Upper lobe of left lung (tissue), 6 donors: ENCODE measurements at regions not wholly inside any gene's neighbourhood (a gene's known extent, or its start where the extent isn't known, plus 50 kb on each side); places are given as distances from the start of the nearest gene placed in this dataset.
A peak's percentile ranks its signal among the peaks of the same experiment; 100 is the strongest.

Experiments
- ATAC-seq, 2 donors: fragments of 200-7000 bp; cut with Tn5 transposase; one replicate each; pipeline ENCODE4 v1.9.1; 2022; ENCODE audit warnings: mild to moderate bottlenecking in 2 of 2, moderate library complexity in 2 of 2; ENCODE audit not compliant: low FRiP score in 2 of 2
- DNase-seq, 2 donors: peaks; one replicate each; pipeline ENCODE4 v3.0.0-alpha.2; 2019 to 2020
- H3K27ac ChIP-seq, 4 donors: fragments of 200-600 bp; sonication (generic); one replicate each; pipeline ENCODE4 v1.5.1; 2016 to 2019
- H3K27me3 ChIP-seq, 4 donors: fragments of 200-600 bp; sonication (generic); one replicate each; pipeline ENCODE4 v1.5.1; 2017 to 2019
- H3K36me3 ChIP-seq, 4 donors: fragments of 200-600 bp; sonication (generic); one replicate each; pipeline ENCODE4 v1.5.1; 2016 to 2019
- H3K4me1 ChIP-seq, 4 donors: fragments of 200-600 bp; sonication (generic); one replicate each; pipeline ENCODE4 v1.5.1; 2018 to 2019
- H3K4me3 ChIP-seq, 4 donors: fragments of 200-600 bp; sonication (generic); one replicate each; pipeline ENCODE4 v1.5.1; 2017 to 2019; ENCODE audit warnings: mild to moderate bottlenecking in 2 of 4, moderate library complexity in 1 of 4
- H3K9me3 ChIP-seq, 4 donors: fragments of 200-600 bp; sonication (generic); one replicate each; pipeline ENCODE4 v1.5.1; 2018 to 2019
- CTCF ChIP-seq, 6 experiments: fragments of 450-650 bp in 4 of 6; fragments of 200-600 bp in 2 of 6; sonication (generic) in 2 of 6; IDR thresholded peaks; one replicate each; pipeline ENCODE4 v1.5.1; 2016 to 2019; ENCODE audit warnings: antibody characterized with exemption in 6 of 6
- EP300 ChIP-seq, 4 donors: sonication (generic); formaldehyde crosslinking; IDR thresholded peaks; one replicate each; pipeline ENCODE4 v1.5.1; 2017; ENCODE audit warnings: antibody characterized with exemption in 4 of 4, control low read depth in 2 of 4
- POLR2A ChIP-seq, 4 donors: fragments of 450-650 bp; IDR thresholded peaks; one replicate each; pipeline ENCODE4 v1.5.1; 2016 to 2017; ENCODE audit warnings: antibody characterized with exemption in 4 of 4, mild to moderate bottlenecking in 2 of 4
- POLR2AphosphoS5 ChIP-seq, 2 donors: sonication (generic); formaldehyde crosslinking; IDR thresholded peaks; one replicate each; pipeline ENCODE4 v1.5.1; 2017; ENCODE audit warnings: antibody characterized with exemption in 2 of 2
- WGBS, 2 donors: methylation state at CpG; one replicate each; pipeline ENCODE4 v1.1.5; 2017 to 2018; 5-methylcytosine and 5-hydroxymethylcytosine counted together
- donor health status: DM: no; HTN: no; CAD: no; lungs with moderate emphysema.
- donor health status: DM: no; HTN: yes; CAD: no; lungs with severe emphysema.

- DNase-seq (peak in 1 of 2 donors; percentile 30), ATAC-seq (peak; percentile 32 to 45)
- H3K4me3 ChIP-seq: no peak overlapping the region
- H3K36me3 ChIP-seq: no peaks in the 10 kb centered on the region
- no peaks in the 10 kb centered on the region for H3K9me3 ChIP-seq
- TF ChIP-seq CTCF (IDR thresholded peaks at IDR 0.05): no peak
- TF ChIP-seq POLR2A (IDR thresholded peaks at IDR 0.05): no peak
- no peak for TF ChIP-seq EP300 (IDR thresholded peaks at IDR 0.05)
- no peak for TF ChIP-seq POLR2AphosphoS5 (IDR thresholded peaks at IDR 0.05)
- H3K27me3 ChIP-seq: no peaks in the 10 kb centered on the region
- H3K27ac ChIP-seq: no peak overlapping the region
- peaks cover 0 to 15% (median 10%) of the 10 kb centered on the region in 4 donors for H3K4me1 ChIP-seq
- WGBS, 2 donors: 40 to 76% methylated on average over 2 of the region's 2 CpGs
These were observed 106.2 kb upstream of the ARMC2 start for GRCh38 chr6:108742041-108742440.

- Histone ChIP-seq H3K27ac (no peak overlapping the region), H3K27me3 (no peaks in the 10 kb centered on the region)
- no peak for ATAC-seq
These were observed 103.8 kb upstream of the ARMC2 start for GRCh38 chr6:108744244-108744972.

GRCh38 chr6:108744996-108745395 is 103.2 kb upstream of the ARMC2 start:
- 84 to 93% methylated on average over 5 of the region's 5 CpGs for WGBS, 2 donors
- no peak overlapping the region for H3K4me3 ChIP-seq
- ATAC-seq (no peak), DNase-seq (no peak)
- H3K4me1 ChIP-seq: peaks cover 0 to 6% (median 2%) of the 10 kb centered on the region in 4 donors
- H3K27ac ChIP-seq: no peak overlapping the region
- no peak for TF ChIP-seq POLR2AphosphoS5 (IDR thresholded peaks at IDR 0.05)
- no peak for TF ChIP-seq POLR2A (IDR thresholded peaks at IDR 0.05)
- TF ChIP-seq EP300 (IDR thresholded peaks at IDR 0.05): no peak
- no peak for TF ChIP-seq CTCF (IDR thresholded peaks at IDR 0.05)
- H3K27me3 ChIP-seq: no peaks in the 10 kb centered on the region
- no peaks in the 10 kb centered on the region for H3K36me3 ChIP-seq
- H3K9me3 ChIP-seq: no peaks in the 10 kb centered on the region

More at GRCh38 chr6:108744244-108744972, 103.8 kb upstream of the ARMC2 start:
- 69 to 79% methylated on average over 8 of the region's 8 CpGs for WGBS, 2 donors
- H3K36me3 ChIP-seq: no peaks in the 10 kb centered on the region
- peaks cover 0 to 6% (median 2%) of the 10 kb centered on the region in 4 donors for H3K4me1 ChIP-seq
- no peaks in the 10 kb centered on the region for H3K9me3 ChIP-seq
- H3K4me3 ChIP-seq: no peak overlapping the region
- no peak for DNase-seq
- TF ChIP-seq CTCF (IDR thresholded peaks at IDR 0.05) (no peak), POLR2AphosphoS5 (IDR thresholded peaks at IDR 0.05) (no peak), POLR2A (IDR thresholded peaks at IDR 0.05) (no peak), EP300 (IDR thresholded peaks at IDR 0.05) (no peak)

- peaks cover 0 to 6% (median 2%) of the 10 kb centered on the region in 4 donors for H3K4me1 ChIP-seq
- ATAC-seq (no peak), DNase-seq (no peak)
- no peaks in the 10 kb centered on the region for H3K27me3 ChIP-seq
- no peak overlapping the region for H3K4me3 ChIP-seq
- H3K36me3 ChIP-seq: no peaks in the 10 kb centered on the region
- no peak overlapping the region for H3K27ac ChIP-seq
- H3K9me3 ChIP-seq: no peaks in the 10 kb centered on the region
- TF ChIP-seq CTCF (IDR thresholded peaks at IDR 0.05) (no peak), POLR2AphosphoS5 (IDR thresholded peaks at IDR 0.05) (no peak), EP300 (IDR thresholded peaks at IDR 0.05) (no peak), POLR2A (IDR thresholded peaks at IDR 0.05) (no peak)
- 83 to 87% methylated on average over 2 of the region's 2 CpGs for WGBS, 2 donors
These were observed 102.4 kb upstream of the ARMC2 start for GRCh38 chr6:108745664-108746336.
